GM19324 (cell line): ENCODE measurements at regions not wholly inside any gene's neighbourhood (a gene's known extent, or its start where the extent isn't known, plus 50 kb on each side); places are given as distances from the start of the nearest gene placed in this dataset.

Experiments
- ATAC-seq: cut with Tn5 transposase; IDR thresholded peaks from one replicate; pipeline ENCODE4 v1.9.1; 2021; ENCODE audit warnings: mild to moderate bottlenecking, moderate library complexity; ENCODE audit not compliant: unreplicated experiment, low FRiP score

- ATAC-seq, result no peak
These were observed 50.4 kb upstream of the NFE2L3 start for GRCh38 chr7:26101361-26102151.

- no peak for ATAC-seq
These were observed 49.8 kb upstream of the NFE2L3 start for GRCh38 chr7:26102176-26102575.
